ENCODE measurements at regions not wholly inside any gene's neighbourhood (a gene's known extent, or its start where the extent isn't known, plus 50 kb on each side); places are given as distances from the start of the nearest gene placed in this dataset.

DNA sequence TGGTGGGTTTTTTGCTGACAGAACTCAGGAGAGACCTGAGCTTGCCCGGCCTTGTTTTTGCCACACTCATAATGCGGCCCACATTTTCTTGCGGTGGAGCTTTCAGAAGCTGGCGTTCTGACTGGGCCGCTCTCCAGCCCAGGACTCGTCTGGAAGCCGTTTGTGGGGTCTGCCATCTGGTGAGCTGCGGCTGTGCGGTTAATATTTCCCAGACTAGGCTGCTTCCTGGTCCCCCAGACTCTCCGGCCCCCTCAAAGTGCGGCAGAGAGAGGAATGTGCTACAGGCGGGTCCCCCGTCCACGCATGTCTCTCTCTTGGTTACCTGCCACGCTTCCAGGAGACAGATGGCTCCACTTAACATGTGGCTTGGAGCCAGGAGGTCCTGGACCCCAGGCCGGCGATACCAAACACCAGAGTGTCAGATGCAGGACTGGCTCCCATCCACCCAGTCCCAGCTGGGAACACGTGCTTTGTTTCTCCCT is 128.9 kb upstream of the PMEPA1 start:
- Histone ChIP-seq H3K4me3 (no peak overlapping the region), H3K27me3 (no peaks in the 10 kb centered on the region), H3K9me3 (no peaks in the 10 kb centered on the region), H3K4me1 (peaks cover 0 to 14% (median 9%) of the 10 kb centered on the region in 4 donors), H3K27ac (peak overlapping the region in 1 of 4 donors; percentile 31), H3K36me3 (no peaks in the 10 kb centered on the region)
- intact Hi-C loops (cut with DNase I), result no loop called here
- TF ChIP-seq, protein P1, sequence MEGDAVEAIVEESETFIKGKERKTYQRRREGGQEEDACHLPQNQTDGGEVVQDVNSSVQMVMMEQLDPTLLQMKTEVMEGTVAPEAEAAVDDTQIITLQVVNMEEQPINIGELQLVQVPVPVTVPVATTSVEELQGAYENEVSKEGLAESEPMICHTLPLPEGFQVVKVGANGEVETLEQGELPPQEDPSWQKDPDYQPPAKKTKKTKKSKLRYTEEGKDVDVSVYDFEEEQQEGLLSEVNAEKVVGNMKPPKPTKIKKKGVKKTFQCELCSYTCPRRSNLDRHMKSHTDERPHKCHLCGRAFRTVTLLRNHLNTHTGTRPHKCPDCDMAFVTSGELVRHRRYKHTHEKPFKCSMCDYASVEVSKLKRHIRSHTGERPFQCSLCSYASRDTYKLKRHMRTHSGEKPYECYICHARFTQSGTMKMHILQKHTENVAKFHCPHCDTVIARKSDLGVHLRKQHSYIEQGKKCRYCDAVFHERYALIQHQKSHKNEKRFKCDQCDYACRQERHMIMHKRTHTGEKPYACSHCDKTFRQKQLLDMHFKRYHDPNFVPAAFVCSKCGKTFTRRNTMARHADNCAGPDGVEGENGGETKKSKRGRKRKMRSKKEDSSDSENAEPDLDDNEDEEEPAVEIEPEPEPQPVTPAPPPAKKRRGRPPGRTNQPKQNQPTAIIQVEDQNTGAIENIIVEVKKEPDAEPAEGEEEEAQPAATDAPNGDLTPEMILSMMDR (IDR thresholded peaks at IDR 0.05), result no peak
- DNase-seq, result no peak
- 77 to 80% methylated on average over 18 of the region's 18 CpGs for WGBS, 2 donors

DNA sequence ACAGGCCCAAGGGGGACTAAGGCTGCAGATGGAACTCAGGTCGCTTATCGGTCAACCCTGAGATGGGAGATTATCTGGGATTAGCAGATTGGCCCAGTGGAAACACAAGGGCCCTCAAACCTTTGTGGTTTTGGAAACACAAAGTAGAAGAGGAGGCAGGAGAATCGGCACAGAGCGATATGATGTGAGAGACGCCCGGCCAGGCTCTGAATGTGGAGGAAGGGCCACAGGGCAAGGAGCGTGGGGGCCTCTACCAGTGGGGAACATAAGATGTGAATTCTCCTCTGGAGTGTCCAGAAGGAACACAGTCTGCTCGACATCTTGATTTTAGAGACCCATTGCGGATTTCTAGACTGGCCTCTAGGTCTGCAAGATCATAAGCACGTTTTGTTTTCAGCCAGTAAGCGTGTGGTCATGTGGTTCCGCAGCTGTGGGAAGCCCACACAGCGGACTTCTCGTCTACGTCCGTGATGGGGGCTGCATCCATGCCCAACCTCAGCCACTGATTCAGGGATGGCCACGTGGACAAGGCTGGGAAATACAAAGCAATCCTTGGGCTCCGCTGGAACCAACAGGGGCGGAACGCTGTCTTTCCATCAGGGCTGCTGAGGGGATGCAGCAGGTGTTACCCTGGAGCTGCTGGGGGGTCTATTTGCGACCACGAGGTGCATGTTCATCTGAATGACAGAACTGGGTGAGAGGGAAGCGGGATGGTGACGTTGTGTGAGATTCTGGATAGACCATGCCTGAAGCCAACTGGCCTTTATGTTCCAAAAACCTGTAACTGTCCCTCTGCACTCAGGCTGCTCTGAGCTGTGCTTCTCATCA is 127.6 kb upstream of the PMEPA1 start:
- intact Hi-C loops (cut with DNase I), result no loop called here
- Histone ChIP-seq H3K27me3 (no peaks in the 10 kb centered on the region), H3K4me1 (peaks cover 0 to 14% (median 9%) of the 10 kb centered on the region in 4 donors), H3K36me3 (no peaks in the 10 kb centered on the region), H3K9me3 (no peaks in the 10 kb centered on the region), H3K4me3 (no peak overlapping the region), H3K27ac (no peak overlapping the region)
- no peak for DNase-seq
- 91 to 93% methylated on average over 24 of the region's 24 CpGs for WGBS, 2 donors
- TF ChIP-seq EP300 (IDR thresholded peaks at IDR 0.05) (no peak), POLR2A (IDR thresholded peaks at IDR 0.05) (no peak)
- TF ChIP-seq, protein P1 (IDR thresholded peaks at IDR 0.05), result no peak

DNA sequence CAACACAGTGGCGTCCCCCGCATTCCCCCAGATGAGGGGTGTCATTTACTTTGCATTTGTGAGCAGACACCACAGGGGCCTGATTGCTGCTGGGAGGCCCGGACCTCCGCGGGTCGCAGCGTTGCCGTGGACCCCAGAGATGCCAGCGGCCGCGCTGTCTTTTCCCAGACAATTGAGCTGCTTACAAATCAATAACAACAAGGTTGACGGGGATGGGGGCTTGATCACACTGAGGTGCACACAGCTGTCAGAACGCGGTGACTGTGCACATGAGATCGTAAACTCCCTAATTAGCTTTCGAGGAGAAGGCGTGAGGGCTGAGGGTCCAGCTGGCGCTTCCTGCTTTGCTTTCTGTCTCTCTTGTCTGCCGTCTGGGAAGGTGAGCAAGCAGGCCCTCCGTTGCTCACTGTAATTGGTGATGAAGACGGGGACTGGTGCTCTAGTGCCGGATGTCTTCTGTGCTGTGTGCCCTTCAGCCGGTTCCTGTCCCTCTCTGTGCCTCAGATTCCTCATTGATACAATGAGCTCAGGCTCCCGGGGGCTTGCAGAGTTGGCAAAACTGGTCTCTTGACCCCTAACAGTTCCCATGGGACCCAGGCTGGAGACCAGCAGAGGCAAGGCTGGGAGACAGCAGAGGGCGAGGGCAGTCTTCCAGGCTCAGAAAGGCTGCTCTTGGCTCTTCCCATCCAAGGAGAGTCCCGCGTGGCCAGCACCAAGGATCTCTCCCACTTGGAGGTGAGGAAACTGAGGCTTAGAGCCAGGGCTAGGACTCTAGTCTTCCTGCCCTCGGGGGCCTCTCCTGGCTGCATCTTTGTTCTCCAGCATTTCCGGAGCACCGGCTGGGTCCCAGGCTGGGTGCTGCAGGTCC is 126.0 kb upstream of the PMEPA1 start:
- H3K4me3 ChIP-seq, result no peak overlapping the region
- no peaks in the 10 kb centered on the region for H3K9me3 ChIP-seq
- H3K27ac ChIP-seq, result no peak overlapping the region
- intact Hi-C loops (cut with DNase I), result no loop called here
- 74 to 75% methylated on average over 30 of the region's 30 CpGs for WGBS, 2 donors
- no peak for TF ChIP-seq EP300 (IDR thresholded peaks at IDR 0.05)
- no peak for TF ChIP-seq POLR2A (IDR thresholded peaks at IDR 0.05)
- TF ChIP-seq, protein P1 (IDR thresholded peaks at IDR 0.05), result no peak
- TF ChIP-seq POLR2AphosphoS5 (IDR thresholded peaks at IDR 0.05), result no peak
- H3K4me1 ChIP-seq, result peaks cover 0 to 14% (median 9%) of the 10 kb centered on the region in 4 donors
- DNase-seq, result no peak
- no peaks in the 10 kb centered on the region for H3K36me3 ChIP-seq
- no peaks in the 10 kb centered on the region for H3K27me3 ChIP-seq

DNA sequence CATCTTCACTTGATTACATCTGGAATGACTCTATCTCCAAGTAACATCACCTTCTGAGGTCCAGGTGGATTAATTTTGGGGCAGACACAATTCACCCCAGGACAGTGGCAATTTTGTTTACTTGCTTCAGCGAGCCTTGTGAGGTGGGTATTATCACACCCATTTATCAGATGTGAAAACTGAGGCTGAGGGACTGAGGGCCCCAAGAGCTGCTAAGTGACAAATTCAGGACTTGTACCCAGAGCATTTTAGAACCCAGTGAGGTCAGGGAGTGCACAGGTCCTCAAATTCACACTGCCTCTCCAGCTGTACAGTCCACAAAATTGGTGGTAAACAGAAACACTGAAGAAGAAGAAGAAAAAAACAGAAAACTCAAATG is 125.2 kb upstream of the PMEPA1 start:
- intact Hi-C loops (cut with DNase I), result no loop called here
- H3K27me3 ChIP-seq, result no peaks in the 10 kb centered on the region
- peaks cover 0 to 14% (median 9%) of the 10 kb centered on the region in 4 donors for H3K4me1 ChIP-seq
- no peak for TF ChIP-seq EP300 (IDR thresholded peaks at IDR 0.05)
- TF ChIP-seq, protein P1 (IDR thresholded peaks at IDR 0.05), result no peak
- TF ChIP-seq POLR2A (IDR thresholded peaks at IDR 0.05), result no peak
- TF ChIP-seq POLR2AphosphoS5 (IDR thresholded peaks at IDR 0.05), result no peak
- WGBS, 2 donors, result 90 to 91% methylated on average over 1 of the region's 1 CpG
- no peak for DNase-seq
- no peaks in the 10 kb centered on the region for H3K36me3 ChIP-seq
- H3K27ac ChIP-seq, result no peak overlapping the region
- H3K9me3 ChIP-seq, result no peaks in the 10 kb centered on the region
- H3K4me3 ChIP-seq, result no peak overlapping the region
